ENCODE measurements at regions not wholly inside any gene's neighbourhood (a gene's known extent, or its start where the extent isn't known, plus 50 kb on each side); places are given as distances from the start of the nearest gene placed in this dataset.

- Histone ChIP-seq H3K9me3 (no peaks in the 10 kb centered on the region), H3K27ac (no peak overlapping the region), H3K4me1 (no peaks in the 10 kb centered on the region), H3K27me3 (peaks cover 0 to 8% (median 2%) of the 10 kb centered on the region in 4 donors), H3K36me3 (no peaks in the 10 kb centered on the region), H3K4me3 (no peak overlapping the region)
- 4 to 8% methylated on average over 15 to 32 of the region's 37 CpGs for WGBS, 2 donors
- DNase-seq (peak in 1 of 2 donors; percentile 59), ATAC-seq (ENCODE audit: low FRiP score in 2 of 2) (peak; percentile 12 to 43)
- TF ChIP-seq POLR2A (IDR thresholded peaks at IDR 0.05) (no peak), EP300 (IDR thresholded peaks at IDR 0.05) (no peak), CTCF (IDR thresholded peaks at IDR 0.05) (no peak), POLR2AphosphoS5 (IDR thresholded peaks at IDR 0.05) (no peak)
These were observed 241.9 kb downstream of the PTPRU start for GRCh38 chr1:29478151-29478791.

GRCh38 chr1:29475326-29475725, 239.0 kb downstream of the PTPRU start:
- DNase-seq (no peak), ATAC-seq (ENCODE audit: low FRiP score in 2 of 2) (peak; percentile 7 to 27)
- TF ChIP-seq POLR2A (IDR thresholded peaks at IDR 0.05), result no peak
- TF ChIP-seq POLR2AphosphoS5 (IDR thresholded peaks at IDR 0.05), result no peak
- TF ChIP-seq CTCF (IDR thresholded peaks at IDR 0.05), result no peak
- TF ChIP-seq EP300 (IDR thresholded peaks at IDR 0.05), result no peak

GRCh38 chr1:29474274-29475244, 238.2 kb downstream of the PTPRU start:
- no peak for TF ChIP-seq CTCF (IDR thresholded peaks at IDR 0.05)
- no peak for TF ChIP-seq EP300 (IDR thresholded peaks at IDR 0.05)
- no peak for TF ChIP-seq POLR2AphosphoS5 (IDR thresholded peaks at IDR 0.05)
- TF ChIP-seq POLR2A (IDR thresholded peaks at IDR 0.05), result no peak
- Histone ChIP-seq H3K4me1 (no peaks in the 10 kb centered on the region), H3K36me3 (no peaks in the 10 kb centered on the region), H3K27ac (no peak overlapping the region), H3K27me3 (peaks cover 0 to 8% (median under 1%) of the 10 kb centered on the region in 4 donors), H3K4me3 (no peak overlapping the region), H3K9me3 (no peaks in the 10 kb centered on the region)
- no peak for DNase-seq
- no peak for ATAC-seq (ENCODE audit: low FRiP score in 2 of 2)
- WGBS, 2 donors, result 54 to 61% methylated on average over 8 of the region's 9 CpGs

More at GRCh38 chr1:29475326-29475725, 239.0 kb downstream of the PTPRU start:
- Histone ChIP-seq H3K4me1 (no peaks in the 10 kb centered on the region), H3K27ac (no peak overlapping the region), H3K4me3 (no peak overlapping the region), H3K36me3 (no peaks in the 10 kb centered on the region), H3K27me3 (peaks cover 0 to 8% (median 2%) of the 10 kb centered on the region in 4 donors), H3K9me3 (no peaks in the 10 kb centered on the region)
- 75 to 88% methylated on average over 4 to 7 of the region's 7 CpGs for WGBS, 2 donors

- 73 to 82% methylated on average over 9 of the region's 9 CpGs for WGBS, 2 donors
- Histone ChIP-seq H3K27ac (no peak overlapping the region), H3K36me3 (no peaks in the 10 kb centered on the region), H3K4me3 (no peak overlapping the region), H3K9me3 (no peaks in the 10 kb centered on the region), H3K27me3 (peaks cover 0 to 3% (median 0%) of the 10 kb centered on the region in 4 donors), H3K4me1 (no peaks in the 10 kb centered on the region)
- TF ChIP-seq POLR2AphosphoS5 (IDR thresholded peaks at IDR 0.05), result no peak
- TF ChIP-seq CTCF (IDR thresholded peaks at IDR 0.05), result no peak
- no peak for TF ChIP-seq POLR2A (IDR thresholded peaks at IDR 0.05)
- TF ChIP-seq EP300 (IDR thresholded peaks at IDR 0.05), result no peak
- ATAC-seq (ENCODE audit: low FRiP score in 2 of 2), result no peak
- DNase-seq, result no peak
These were observed 237.0 kb downstream of the PTPRU start for GRCh38 chr1:29473161-29473855.

Measured in upper lobe of left lung (tissue), 6 donors.